Kidney capillary endothelial cell (primary cell): ENCODE measurements at regions not wholly inside any gene's neighbourhood (a gene's known extent, or its start where the extent isn't known, plus 50 kb on each side); places are given as distances from the start of the nearest gene placed in this dataset.
"Not testable (repeated sequence)": the region's sequence is repeated elsewhere in the genome, so short reads cannot be mapped to it uniquely, and the experiment has no call there.

Source experiments
- DNase-seq: peaks from one replicate; pipeline ENCODE4 v3.0.0-alpha.2; 2018; ENCODE audit warnings: low spot score

DNA sequence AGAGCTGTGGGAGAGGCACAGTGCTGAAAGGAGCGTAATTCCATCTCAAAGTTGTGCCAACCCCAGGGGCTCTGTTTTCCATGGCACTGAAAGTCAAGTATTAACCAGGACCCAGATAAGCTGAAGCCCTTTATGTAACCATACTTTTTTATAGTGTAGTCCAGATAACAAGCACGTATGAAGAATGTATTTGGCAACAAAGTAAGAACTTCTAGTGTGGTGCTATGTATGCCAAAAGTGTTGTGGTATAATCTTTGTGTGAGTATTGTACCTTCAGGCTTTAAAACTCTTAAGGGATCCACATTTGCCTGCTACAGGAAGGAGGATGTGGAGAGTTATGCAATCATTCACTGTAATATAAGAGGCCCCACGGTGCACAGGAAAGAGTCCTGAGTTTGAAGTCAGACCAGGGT, 129.4 kb downstream of the IBTK start:
- DNase-seq, result no peak

DNA sequence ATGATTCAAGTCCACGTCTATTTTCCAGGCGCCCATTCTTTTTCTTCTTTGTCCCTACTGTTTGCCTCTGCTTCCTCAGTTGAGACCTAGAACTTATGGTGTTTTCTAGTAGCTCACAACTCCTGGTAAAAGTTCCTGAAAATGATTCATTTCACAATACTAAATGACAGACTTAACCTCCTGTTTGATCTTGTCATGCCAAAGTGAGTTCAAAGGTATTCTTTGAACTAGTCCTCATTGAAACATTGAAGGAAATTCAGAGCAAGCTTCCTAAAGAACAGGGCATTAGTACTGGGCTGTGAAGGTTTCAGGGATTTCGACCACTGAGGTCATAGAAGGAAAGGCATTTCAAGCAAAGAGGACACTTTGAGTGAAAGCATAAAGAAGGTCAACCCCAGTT, 132.8 kb downstream of the IBTK start:
- no peak for DNase-seq

DNA sequence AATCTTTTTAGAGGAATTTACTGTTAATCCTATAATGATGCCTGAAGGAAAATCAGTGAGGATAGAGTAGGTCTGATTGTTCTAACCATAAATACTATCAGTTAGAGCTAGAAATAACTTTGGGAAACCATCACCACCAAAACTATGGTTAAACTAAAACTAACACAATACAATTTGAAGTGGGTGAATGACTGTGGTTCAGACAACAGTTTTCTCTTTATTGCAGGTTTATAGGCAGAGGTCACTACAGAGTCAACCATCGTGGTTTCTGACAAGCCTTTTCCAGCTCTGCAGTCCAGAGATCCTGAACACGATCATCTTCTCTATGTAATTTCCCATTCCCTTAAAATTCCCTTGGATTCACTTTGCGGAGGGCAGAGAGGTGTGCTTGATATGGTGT, 134.3 kb downstream of the IBTK start:
- DNase-seq, result no peak

DNA sequence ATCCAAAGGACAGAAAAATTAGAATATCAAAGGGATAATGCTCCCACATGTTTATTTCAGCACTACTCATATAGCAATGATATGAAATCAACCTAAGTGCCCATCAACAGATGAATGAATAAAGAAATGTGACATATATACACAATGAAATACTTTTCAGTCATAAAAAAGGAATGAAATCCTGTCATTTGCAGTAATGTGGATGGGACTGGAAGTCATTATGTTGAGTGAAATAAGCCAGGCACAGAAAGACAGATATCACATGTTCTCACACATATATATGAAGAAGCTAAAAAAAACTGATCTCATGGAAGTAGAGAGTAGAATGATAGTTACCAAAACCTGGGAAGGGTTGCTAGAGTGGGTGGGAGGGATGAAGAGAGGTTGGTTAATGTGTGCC, 135.7 kb downstream of the IBTK start:
- no peak for DNase-seq

DNA sequence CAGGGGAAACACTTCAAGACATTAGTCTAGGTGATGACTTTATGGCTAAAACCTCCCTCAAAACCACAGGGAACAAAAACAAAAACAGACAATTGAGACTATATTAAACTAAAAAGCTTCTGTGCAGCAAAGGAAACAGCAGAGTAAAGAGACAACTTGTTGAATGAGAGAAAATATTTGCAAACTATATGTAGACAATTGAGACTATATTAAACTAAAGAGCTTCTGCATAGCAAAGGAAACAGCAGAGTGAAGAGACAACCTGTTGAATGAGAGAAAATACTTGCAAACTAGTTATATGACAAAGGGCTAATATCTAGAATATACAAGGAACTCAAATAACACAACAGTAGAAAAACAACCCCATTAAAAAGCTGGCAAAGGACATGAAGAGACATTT, 136.4 kb downstream of the IBTK start:
- DNase-seq, result no peak

DNA sequence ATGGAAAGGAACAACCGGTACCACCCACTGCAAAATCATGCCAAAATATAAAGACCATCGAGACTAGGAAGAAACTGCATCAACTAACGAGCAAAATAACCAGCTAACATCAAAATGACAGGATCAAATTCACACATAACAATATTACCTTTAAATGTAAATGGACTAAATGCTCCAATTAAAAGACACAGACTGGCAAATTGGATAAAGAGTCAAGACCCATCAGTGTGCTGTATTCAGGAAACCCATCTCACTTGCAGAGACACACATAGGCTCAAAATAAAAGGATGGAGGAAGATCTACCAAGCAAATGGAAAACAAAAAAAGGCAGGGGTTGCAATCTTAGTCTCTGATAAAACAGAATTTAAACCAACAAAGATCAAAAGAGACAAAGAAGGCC, 144.4 kb downstream of the IBTK start:
- not testable (repeated sequence) for DNase-seq

DNA sequence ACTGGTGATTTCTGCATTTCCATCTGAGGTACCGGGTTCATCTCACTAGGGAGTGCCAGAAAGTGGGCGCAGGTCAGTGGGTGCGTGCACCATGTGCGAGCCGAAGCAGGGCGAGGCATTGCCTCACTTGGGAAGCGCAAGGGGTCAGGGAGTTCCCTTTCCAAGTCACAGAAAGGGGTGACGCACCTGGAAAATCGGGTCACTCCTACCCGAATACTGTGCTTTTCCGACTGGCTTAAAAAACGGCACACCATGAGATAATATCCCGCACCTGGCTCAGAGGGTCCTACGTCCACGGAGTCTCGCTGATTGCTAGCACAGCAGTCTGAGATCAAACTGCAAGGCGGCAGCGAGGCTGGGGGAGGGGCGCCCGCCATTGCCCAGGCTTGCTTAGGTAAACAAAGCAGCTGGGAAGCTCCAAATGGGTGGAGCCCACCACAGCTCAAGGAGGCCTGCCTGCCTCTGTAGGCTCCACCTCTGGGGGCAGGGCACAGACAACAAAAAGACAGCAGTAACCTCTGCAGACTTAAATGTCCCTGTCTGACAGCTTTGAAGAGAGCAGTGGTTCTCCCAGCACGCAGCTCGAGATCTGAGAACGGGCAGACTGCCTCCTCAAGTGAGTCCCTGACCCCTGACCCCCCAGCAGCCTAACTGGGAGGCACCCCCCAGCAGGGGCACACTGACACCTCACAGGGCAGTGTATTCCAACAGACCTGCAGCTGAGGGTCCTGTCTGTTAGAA, 146.0 kb downstream of the IBTK start:
- not testable (repeated sequence) for DNase-seq

DNA sequence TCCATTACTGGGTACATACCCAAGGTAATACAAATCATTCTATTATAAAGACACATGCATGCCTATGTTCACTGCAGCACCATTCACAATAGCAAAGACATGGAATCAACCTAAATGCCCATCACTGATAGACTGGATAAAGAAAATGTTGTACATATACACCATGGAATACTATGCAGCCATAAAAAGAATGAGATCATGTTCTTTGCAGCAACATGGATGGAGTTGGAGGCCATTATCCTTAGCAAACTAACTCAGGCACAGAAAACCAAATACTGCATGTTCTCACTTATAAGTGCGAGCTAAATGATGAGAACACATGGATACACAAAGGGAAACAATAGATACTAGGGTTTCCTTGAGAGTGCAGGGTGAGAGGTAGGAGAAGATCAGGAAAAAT, 146.8 kb downstream of the IBTK start:
- not testable (repeated sequence) for DNase-seq

DNA sequence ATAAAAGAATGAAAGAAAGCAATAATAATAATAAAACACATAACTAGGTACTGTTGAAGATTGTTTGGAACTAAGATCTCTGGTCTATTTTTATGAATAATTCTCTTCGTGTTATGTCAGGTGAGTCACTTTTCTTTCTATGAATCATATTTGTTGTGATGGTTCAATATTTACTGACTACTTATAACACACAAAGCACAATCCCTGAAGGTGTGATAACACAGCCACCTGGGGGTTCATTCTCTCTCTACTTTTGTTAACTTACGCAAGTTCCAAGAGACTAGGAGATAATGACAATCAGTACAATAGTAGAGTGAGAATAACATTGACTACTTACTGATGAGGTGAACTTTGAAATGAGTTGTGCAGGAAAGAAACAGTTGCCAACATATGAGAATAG, 149.9 kb downstream of the IBTK start:
- no peak for DNase-seq

DNA sequence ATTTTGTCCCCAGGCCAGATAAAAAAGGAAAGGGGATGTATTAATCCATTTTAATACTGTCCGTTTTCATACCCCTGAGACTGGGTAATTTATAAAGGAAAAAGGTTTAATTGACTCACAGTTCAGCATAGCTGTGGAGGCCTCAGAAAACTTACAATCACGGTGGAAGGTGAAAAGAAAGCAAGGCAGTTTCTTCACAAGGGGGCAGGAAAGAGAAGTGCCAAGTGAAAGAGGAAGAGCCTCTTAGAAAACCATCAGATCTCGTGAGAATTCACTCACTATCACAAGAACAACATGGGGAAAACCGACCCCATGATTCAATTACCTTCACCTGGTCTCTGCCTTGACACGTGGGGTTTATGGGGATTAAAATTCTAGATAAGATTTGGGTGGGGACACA, 152.5 kb downstream of the IBTK start:
- DNase-seq, result no peak

DNA sequence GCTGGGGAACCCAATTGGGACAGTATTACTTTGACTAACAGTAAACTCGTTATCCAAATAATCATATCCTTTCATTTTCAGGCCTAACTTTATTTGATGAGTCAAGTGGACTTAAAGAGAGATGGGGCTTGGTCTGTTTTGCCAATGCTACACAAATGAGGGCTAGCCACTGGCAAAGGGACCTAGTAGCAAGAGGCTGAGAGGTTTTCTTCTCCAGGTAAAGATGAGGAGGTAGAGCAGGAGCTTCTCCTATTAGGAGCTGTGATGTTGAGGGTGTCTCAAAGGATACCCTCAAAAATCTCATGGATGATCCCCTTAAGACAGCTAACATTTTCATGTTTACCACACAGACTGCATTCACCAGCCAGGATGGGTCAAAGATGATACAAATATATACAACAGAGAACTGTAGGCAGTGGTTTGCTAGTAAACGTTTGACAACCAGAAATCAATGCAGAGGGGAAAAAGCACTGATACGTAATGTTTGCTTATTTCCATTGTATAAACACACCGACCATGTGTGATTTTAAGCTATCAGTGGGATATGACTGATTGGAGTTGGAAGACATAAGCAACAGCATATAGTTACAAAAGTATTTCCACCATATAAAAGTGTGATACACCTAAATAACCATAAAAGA, 153.3 kb downstream of the IBTK start:
- DNase-seq, result no peak

DNA sequence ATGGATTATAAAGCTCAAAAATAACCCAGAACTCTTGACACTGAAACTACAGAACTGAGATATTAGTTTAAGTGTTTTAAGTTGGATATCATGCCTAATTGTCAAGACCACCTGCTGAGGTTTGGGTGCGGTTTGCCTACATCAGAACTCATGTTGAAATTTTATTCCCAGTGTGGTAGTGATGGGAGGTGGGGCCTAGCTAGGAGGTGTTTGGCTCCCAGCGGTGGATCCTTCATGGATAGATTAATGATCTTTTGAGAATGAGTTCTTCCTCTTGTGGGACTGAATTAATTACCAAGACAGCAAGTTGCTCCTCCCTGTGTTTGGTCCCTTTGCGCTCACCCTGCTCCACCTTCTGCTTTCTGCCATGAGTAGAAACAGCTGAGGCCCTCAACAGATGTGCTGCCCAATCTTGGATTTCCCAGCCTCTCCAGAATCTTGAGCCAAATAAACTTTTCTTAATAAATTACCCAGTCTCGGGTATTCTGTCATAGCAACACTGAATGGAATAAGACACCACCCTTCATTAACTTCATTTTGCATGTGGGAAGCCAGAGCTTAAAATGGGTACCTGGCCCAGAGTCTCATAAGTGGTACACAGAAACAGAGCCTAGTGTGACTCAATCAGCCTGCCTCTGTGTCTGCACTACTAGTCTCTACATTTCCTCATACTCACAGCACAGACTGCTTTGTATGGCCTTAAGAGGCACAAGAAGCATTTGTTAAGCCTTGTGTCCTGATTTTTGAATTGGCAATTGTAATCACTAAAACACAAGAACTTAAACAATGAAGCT, 158.4 kb downstream of the IBTK start:
- DNase-seq, result no peak

DNA sequence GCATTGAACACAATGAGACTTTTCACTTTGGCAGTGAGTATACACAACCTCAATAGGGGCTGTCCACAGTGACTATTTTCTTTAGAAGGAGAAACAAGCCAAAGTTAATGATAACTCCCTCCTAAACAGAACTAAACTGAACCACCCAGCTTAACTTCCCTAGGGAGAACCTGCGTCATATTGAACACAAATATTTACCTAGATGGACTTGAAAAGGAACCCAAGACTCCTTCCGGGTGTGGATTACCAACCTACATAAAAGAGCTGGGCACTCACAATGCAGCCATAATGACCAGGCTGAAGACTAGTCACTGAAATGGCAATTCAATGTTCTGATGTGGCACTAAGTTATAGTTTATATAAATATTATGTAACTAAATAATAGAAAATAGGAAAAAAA, 160.6 kb downstream of the IBTK start:
- no peak for DNase-seq

DNA sequence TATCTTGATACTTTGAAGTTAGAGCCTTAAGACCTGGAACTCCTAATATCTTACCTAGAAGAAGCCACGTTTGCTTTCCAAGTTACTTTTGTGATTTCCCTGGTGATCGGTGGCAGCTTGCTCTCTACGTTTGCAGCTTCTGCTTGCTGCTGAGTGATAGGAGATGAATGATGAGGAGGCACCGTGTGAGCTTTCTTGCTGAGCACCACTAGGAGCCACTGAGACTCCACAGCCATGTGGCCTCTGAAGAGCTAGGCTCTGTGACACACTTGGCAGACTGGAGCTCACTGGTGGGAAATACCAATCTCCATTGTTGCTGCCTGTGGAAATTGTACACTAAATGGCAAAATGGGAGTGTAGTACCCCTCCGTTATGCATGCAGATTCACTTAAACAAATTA, 161.8 kb downstream of the IBTK start:
- no peak for DNase-seq

DNA sequence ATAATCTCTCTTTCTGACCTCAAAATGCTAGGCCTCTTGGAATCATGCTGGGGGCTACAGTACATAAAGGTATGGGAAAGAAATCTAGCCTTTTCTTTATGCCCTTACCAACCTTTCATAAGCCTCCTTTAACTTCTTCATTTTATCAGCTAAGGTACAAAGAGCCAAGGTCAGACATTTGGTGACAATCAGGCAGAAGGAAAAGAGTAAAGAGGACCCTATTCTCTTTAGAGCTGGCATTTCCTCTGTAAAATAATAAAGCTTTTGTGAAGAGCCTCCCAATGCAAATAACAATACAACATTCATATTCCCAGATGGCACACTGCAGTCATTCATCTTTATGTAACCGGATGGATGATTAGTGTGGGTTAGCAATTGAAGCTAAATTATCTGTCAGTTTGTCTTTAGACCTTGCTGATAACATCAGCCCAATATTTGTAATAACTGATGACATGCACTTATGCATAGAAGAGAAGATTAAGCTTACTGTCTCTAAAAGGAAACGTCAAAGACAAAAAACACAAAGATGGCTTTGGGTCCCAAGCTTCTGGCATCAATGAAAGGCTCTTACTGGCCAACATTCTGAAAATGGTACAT, 163.1 kb downstream of the IBTK start:
- DNase-seq, result no peak

DNA sequence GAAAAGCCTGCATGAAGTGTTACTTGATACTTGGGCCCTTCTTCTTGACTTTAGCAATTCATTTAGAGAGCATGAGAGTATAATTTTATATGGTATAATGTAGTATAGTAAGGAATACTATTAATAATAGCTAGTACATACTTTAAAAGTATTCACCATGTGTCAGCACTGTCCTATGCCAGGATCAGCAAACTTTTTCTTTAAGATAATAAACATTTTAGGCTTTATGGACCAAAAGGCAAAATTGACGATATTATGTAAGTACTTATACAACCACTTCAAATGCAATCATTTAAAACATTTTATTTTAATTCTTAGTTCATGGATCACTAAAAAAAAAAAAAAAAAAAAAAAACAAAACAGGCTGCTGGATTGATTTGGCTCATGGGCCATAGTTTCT, 163.9 kb downstream of the IBTK start:
- no peak for DNase-seq

DNA sequence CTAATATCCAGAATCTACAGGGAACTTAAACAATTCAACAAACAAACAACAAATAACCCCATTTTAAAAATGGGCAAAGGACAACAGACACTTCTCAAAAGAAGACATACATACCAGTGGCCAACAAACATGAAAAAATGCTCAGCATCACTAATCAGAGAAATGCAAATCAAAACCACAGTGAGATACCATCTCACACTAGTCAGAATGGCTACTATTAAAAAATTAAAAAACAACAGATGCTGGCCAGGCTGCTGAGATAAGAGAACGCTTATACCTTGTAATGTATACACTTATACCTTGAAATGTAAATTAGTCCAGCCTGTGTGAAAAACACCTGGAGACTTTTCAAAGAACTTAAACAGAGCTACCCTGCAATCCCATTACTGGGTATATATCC, 166.8 kb downstream of the IBTK start:
- no peak for DNase-seq

DNA sequence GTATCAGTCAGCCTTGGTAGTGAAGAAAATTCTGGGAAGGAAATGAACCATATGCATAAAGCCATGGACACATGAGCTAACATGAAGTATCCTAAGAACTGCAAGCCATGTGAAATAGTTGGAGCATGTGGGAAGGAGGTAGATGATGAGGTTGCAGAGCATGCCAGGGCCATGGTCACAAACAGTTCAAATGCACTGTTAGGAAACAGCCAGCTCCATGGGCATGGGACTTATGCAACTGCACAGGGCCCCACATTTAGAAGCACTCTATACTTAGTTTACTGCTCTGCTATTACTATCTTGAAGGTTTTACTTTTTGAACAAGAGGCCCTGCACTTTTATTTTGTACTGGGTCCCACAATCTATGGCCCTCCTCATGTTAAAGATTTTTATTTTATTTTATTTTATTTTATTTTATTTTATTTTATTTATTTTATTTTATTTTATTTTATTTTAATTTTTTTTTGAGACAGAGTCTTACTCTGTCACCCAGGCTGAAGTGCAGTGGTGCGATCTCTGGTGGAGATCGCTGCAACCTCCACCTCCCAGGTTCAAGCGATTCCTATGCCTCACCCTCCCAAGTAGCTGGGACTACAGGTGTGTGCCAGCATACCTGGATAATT, 169.1 kb downstream of the IBTK start:
- no peak for DNase-seq

DNA sequence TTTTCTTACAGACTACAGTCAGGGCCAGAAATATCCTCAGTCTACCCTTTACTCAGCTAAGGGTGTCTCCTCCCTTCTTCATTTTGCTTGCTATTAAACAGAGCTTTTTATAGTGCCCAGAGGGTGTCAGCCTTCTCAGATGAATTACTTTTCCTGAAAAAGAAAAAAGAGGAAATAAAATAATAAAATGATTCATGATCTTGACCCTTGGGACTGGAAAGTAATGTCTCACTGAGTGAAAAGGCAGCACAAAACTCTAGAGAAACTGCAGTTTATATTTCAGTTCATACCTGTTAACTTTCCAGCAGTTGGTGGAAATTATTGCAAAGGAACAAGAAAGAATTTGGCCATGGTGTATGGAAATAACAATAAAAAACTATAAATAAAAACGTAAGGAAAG, 170.6 kb downstream of the IBTK start:
- peak; percentile 7 for DNase-seq

DNA sequence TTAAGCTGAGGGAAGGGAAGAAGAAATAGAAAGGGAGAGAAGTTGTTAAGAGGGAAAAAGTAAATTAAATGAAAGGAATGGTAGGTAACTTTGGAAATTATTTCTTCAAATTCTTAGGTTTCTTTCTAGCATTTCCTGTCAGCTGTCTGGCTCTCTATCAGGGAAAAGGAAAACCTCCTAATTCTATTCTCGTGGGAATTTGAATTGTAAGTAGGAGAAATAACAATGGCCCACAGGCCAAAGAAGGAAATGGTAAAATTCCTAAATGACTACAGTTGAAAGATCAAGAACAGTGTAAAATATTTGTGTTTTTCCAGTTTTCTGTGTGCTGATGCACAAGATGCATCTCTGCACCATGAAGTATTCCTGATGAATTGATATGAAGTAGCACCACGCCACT, 173.0 kb downstream of the IBTK start:
- DNase-seq, result no peak

DNA sequence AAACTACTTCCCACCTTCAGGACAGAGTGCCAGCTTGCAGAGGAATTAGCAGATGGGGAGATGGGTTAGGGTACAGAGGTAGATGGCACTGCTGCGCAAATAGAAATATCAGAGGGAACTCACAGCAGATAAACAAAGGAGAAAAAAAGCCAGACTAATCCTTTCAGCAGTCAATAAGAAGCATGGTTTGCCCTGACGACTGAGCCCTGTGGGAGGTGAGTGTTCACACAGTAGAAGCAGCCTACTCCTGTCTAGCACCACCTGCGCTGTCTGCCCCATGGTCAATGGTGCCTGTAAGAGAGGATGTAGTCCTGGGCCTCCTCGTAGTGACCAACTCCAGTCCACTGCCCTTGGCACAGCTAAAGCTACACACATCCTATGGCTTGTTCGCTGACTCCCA, 174.1 kb downstream of the IBTK start:
- DNase-seq, result no peak

DNA sequence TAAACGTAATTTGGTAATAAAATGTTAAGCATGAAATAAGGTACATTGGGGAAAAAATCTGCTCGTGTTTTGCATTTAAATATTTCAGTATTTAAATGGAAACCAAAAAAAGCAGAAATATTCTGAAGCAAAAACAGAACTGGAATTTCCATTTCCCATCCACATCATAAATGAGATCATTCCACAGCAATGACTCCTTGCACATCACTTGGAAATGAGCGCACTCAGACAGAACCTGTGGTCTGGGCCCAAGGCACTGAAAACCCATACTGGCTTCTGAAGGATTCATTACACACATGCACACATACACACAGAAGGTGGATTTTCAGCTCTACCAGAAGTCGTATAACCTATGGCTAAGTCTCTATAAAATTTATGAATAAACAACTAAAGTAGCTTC, 174.8 kb downstream of the IBTK start:
- DNase-seq, result no peak
